ENCODE measurements at regions not wholly inside any gene's neighbourhood (a gene's known extent, or its start where the extent isn't known, plus 50 kb on each side); places are given as distances from the start of the nearest gene placed in this dataset.

DNA sequence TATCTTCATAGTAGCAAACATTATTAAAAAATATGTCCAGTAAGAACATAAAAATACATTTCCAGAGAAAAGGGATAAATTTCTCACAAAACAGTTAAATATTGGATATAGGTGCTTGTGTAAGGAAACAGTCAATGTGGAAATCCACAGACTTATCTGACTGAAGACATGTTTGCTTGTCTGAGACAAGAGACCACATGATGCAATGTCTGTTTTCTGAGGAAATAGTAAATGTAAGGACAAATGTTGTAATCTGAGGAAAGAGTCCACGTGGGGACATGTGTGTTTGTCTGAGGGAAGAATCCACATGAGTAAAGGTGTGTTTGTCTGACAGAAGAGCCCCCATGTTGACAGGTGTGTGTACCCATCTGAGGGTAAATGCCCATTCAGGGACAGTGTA is 1093.2 kb downstream of the TMEM121 start:
- 27% methylated on average over 1 of the region's 1 CpG for WGBS (ENCODE audit: insufficient coverage)
- TF ChIP-seq, protein P1, sequence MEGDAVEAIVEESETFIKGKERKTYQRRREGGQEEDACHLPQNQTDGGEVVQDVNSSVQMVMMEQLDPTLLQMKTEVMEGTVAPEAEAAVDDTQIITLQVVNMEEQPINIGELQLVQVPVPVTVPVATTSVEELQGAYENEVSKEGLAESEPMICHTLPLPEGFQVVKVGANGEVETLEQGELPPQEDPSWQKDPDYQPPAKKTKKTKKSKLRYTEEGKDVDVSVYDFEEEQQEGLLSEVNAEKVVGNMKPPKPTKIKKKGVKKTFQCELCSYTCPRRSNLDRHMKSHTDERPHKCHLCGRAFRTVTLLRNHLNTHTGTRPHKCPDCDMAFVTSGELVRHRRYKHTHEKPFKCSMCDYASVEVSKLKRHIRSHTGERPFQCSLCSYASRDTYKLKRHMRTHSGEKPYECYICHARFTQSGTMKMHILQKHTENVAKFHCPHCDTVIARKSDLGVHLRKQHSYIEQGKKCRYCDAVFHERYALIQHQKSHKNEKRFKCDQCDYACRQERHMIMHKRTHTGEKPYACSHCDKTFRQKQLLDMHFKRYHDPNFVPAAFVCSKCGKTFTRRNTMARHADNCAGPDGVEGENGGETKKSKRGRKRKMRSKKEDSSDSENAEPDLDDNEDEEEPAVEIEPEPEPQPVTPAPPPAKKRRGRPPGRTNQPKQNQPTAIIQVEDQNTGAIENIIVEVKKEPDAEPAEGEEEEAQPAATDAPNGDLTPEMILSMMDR (IDR thresholded peaks at IDR 0.05): no peak
- no peak for TF ChIP-seq EZH2 (IDR thresholded peaks at IDR 0.05; ENCODE audit: borderline replicate concordance, insufficient read depth, low read depth, low read length, poor library complexity, severe bottlenecking)
- no peak overlapping the region for H3K9ac ChIP-seq (ENCODE audit: low read length)
- H3K27me3 Mint-ChIP-seq: peaks cover 54% of the 10 kb centered on the region
- H3K9me3 Mint-ChIP-seq (ENCODE audit: insufficient read depth): no peaks in the 10 kb centered on the region
- intact Hi-C loops (cut with micrococcal nuclease): no loop called here
- no peak overlapping the region for H3K4me3 ChIP-seq (ENCODE audit: control extremely low read depth in 1 of 5, extremely low read depth in 1 of 5, insufficient read depth in 1 of 5, low read depth in 2 of 5, low read length in 4 of 5)
- H3K79me2 ChIP-seq (ENCODE audit: control insufficient read depth, insufficient read depth, low read length): no peaks in the 10 kb centered on the region
- H3K9me3 ChIP-seq (ENCODE audit: control extremely low read depth in 1 of 3, control insufficient read depth in 2 of 3, insufficient read depth in 1 of 3, low read length in 2 of 3): peaks cover 0 to 5% (median 0%) of the 10 kb centered on the region in 3 donors
- H2AFZ ChIP-seq (ENCODE audit: insufficient read depth, low read depth, low read length, poor library complexity, severe bottlenecking): no peak overlapping the region
- H4K20me1 ChIP-seq (ENCODE audit: control insufficient read depth, insufficient read depth, low read length, poor library complexity, severe bottlenecking): no peaks in the 10 kb centered on the region
- no peak overlapping the region for H3K4me3 Mint-ChIP-seq
- H3K27ac Mint-ChIP-seq: no peak overlapping the region
- CTCF ChIA-PET: interaction anchor here (1.3 to 2.3 kb wide), 3 partner anchors 12 to 55 kb away, joined by 3 to 8 read pairs (median 6); no protein-coding TSS in a partner anchor
- no peaks in the 10 kb centered on the region for H3K4me1 ChIP-seq (ENCODE audit: control insufficient read depth in 2 of 2, insufficient read depth in 2 of 2, low read length in 2 of 2)
- peaks cover 0 to 11% (median 3%) of the 10 kb centered on the region in 4 experiments for H3K27me3 ChIP-seq (replicated peaks in 1 of 4; ENCODE audit: control extremely low read depth in 1 of 4, control insufficient read depth in 3 of 4, insufficient read depth in 4 of 4, low read length in 3 of 4)
- ATAC-seq (ENCODE audit: low read depth) (no peak), DNase-seq (no peak)
- H3K36me3 ChIP-seq (replicated peaks in 1 of 2; ENCODE audit: control extremely low read depth in 1 of 2, control insufficient read depth in 1 of 2, extremely low read depth in 1 of 2, insufficient read depth in 2 of 2, low read length in 1 of 2): no peaks in the 10 kb centered on the region
- no peak overlapping the region for H3K4me2 ChIP-seq (replicated peaks; ENCODE audit: low read depth, low read length, poor library complexity, severe bottlenecking)
- H3K4me1 Mint-ChIP-seq: no peaks in the 10 kb centered on the region
- no peak overlapping the region for H3K27ac ChIP-seq (ENCODE audit: low read length in 2 of 2)
- POLR2A ChIA-PET: no interaction called here

DNA sequence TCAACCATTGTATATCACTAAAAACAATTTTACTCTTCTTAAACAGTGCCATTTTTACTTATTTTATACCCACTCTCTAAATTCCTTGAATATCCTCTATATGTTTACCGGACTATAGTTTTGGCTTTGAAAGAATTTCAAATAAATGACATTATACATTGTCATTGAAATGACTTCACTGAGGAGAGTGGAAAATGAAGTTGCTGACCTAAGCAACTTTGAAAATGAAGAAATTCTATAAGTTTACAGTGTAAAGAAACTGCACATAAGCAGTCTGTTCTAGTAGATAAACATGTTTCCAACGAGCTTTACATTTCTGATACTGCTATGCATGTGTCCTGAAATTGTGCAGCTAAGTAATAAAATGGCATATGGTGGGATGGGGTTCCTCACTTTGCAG is 1094.0 kb downstream of the TMEM121 start:
- ATAC-seq (ENCODE audit: low read depth) (no peak), DNase-seq (no peak)
- Histone ChIP-seq H2AFZ (ENCODE audit: insufficient read depth, low read depth, low read length, poor library complexity, severe bottlenecking) (no peak overlapping the region), H3K4me3 (ENCODE audit: control extremely low read depth in 1 of 5, extremely low read depth in 1 of 5, insufficient read depth in 1 of 5, low read depth in 2 of 5, low read length in 4 of 5) (no peak overlapping the region), H3K4me2 (replicated peaks; ENCODE audit: low read depth, low read length, poor library complexity, severe bottlenecking) (no peak overlapping the region), H3K27me3 (replicated peaks in 1 of 4; ENCODE audit: control extremely low read depth in 1 of 4, control insufficient read depth in 3 of 4, insufficient read depth in 4 of 4, low read length in 3 of 4) (peaks cover 0 to 11% (median 3%) of the 10 kb centered on the region in 4 experiments), H3K9ac (ENCODE audit: low read length) (no peak overlapping the region), H3K27ac (ENCODE audit: low read length in 2 of 2) (no peak overlapping the region), H3K4me1 (ENCODE audit: control insufficient read depth in 2 of 2, insufficient read depth in 2 of 2, low read length in 2 of 2) (no peaks in the 10 kb centered on the region), H3K79me2 (ENCODE audit: control insufficient read depth, insufficient read depth, low read length) (no peaks in the 10 kb centered on the region), H3K36me3 (replicated peaks in 1 of 2; ENCODE audit: control extremely low read depth in 1 of 2, control insufficient read depth in 1 of 2, extremely low read depth in 1 of 2, insufficient read depth in 2 of 2, low read length in 1 of 2) (no peaks in the 10 kb centered on the region), H4K20me1 (ENCODE audit: control insufficient read depth, insufficient read depth, low read length, poor library complexity, severe bottlenecking) (no peaks in the 10 kb centered on the region), H3K9me3 (ENCODE audit: control extremely low read depth in 1 of 3, control insufficient read depth in 2 of 3, insufficient read depth in 1 of 3, low read length in 2 of 3) (peaks cover 0 to 5% (median 0%) of the 10 kb centered on the region in 3 donors)
- 80% methylated on average over 1 of the region's 2 CpGs for WGBS (ENCODE audit: insufficient coverage)
- H3K9me3 Mint-ChIP-seq (ENCODE audit: insufficient read depth): no peaks in the 10 kb centered on the region
- no peak overlapping the region for H3K4me3 Mint-ChIP-seq
- H3K27me3 Mint-ChIP-seq: peaks cover 51% of the 10 kb centered on the region
- no peak overlapping the region for H3K27ac Mint-ChIP-seq
- intact Hi-C loops (cut with micrococcal nuclease): no loop called here
- H3K4me1 Mint-ChIP-seq: no peaks in the 10 kb centered on the region
- POLR2A ChIA-PET: no interaction called here
- TF ChIP-seq, protein P1 (IDR thresholded peaks at IDR 0.05): no peak
- no peak for TF ChIP-seq EZH2 (IDR thresholded peaks at IDR 0.05; ENCODE audit: borderline replicate concordance, insufficient read depth, low read depth, low read length, poor library complexity, severe bottlenecking)
- CTCF ChIA-PET: interaction anchor here (0.9 to 2.2 kb wide), 4 partner anchors 12 to 56 kb away, joined by 3 to 6 read pairs (median 4); no protein-coding TSS in a partner anchor
